IPS-20b (cell line): ENCODE measurements at regions not wholly inside any gene's neighbourhood (a gene's known extent, or its start where the extent isn't known, plus 50 kb on each side); places are given as distances from the start of the nearest gene placed in this dataset.
"Not testable (repeated sequence)": the region's sequence is repeated elsewhere in the genome, so short reads cannot be mapped to it uniquely, and the experiment has no call there.

Experiments
- H3K27ac ChIP-seq: one replicate; pipeline ENCODE4 v1.5.1; 2013; ENCODE audit warnings: low read length
- H3K27me3 ChIP-seq: 2 replicates; pipeline ENCODE4 v1.6.1; 2013; ENCODE audit warnings: mild to moderate bottlenecking, low read length, inconsistent platforms; ENCODE audit not compliant: insufficient read depth
- H3K36me3 ChIP-seq: 2 replicates; pipeline ENCODE4 v1.6.1; 2013; ENCODE audit warnings: low read depth, mild to moderate bottlenecking, inconsistent platforms, low read length, moderate library complexity; ENCODE audit not compliant: insufficient read depth
- H3K4me1 ChIP-seq: 2 replicates; pipeline ENCODE4 v1.6.1; 2013; ENCODE audit warnings: mild to moderate bottlenecking, control low read depth, inconsistent platforms, low read length, moderate library complexity; ENCODE audit not compliant: insufficient read depth
- H3K4me3 ChIP-seq: 2 replicates; pipeline ENCODE4 v1.5.1; 2013; ENCODE audit warnings: mild to moderate bottlenecking, low read length, inconsistent platforms
- H3K9ac ChIP-seq: 2 replicates; pipeline ENCODE4 v1.6.1; 2013; ENCODE audit warnings: low read depth, mild to moderate bottlenecking, inconsistent platforms, low read length, moderate library complexity
- H3K9me3 ChIP-seq: 2 replicates; pipeline ENCODE4 v1.6.1; 2013; ENCODE audit warnings: mild to moderate bottlenecking, low read depth, low read length, inconsistent platforms; ENCODE audit not compliant: insufficient read depth

GRCh38 chr12:67482751-67483661 lies 165.5 kb upstream of the DYRK2 start:
- no peak overlapping the region for H3K4me3 ChIP-seq
- no peaks in the 10 kb centered on the region for H3K27me3 ChIP-seq
- H3K4me1 ChIP-seq = no peaks in the 10 kb centered on the region

GRCh38 chr12:67483871-67484554 lies 164.5 kb upstream of the DYRK2 start:
- H3K27ac ChIP-seq = no peak overlapping the region
- H3K9ac ChIP-seq = no peak overlapping the region
- H3K27me3 ChIP-seq = no peaks in the 10 kb centered on the region
- peaks cover 17% of the 10 kb centered on the region for H3K9me3 ChIP-seq
- no peaks in the 10 kb centered on the region for H3K36me3 ChIP-seq
- no peak overlapping the region for H3K4me3 ChIP-seq
- H3K4me1 ChIP-seq = no peaks in the 10 kb centered on the region

More at GRCh38 chr12:67482751-67483661, 165.5 kb upstream of the DYRK2 start:
- Histone ChIP-seq H3K36me3 (no peaks in the 10 kb centered on the region), H3K9me3 (0 out of 2 replicates have a peak, but pooled peaks cover 7% of the 10 kb centered on the region), H3K9ac (no peak overlapping the region), H3K27ac (no peak overlapping the region)

- Histone ChIP-seq H3K36me3 (no peaks in the 10 kb centered on the region), H3K4me3 (no peak overlapping the region), H3K4me1 (no peaks in the 10 kb centered on the region), H3K9ac (no peak overlapping the region), H3K27ac (no peak overlapping the region), H3K9me3 (peaks cover 26% of the 10 kb centered on the region), H3K27me3 (no peaks in the 10 kb centered on the region)
Measured at GRCh38 chr12:67484791-67485480, 163.6 kb upstream of the DYRK2 start.

- no peaks in the 10 kb centered on the region for H3K36me3 ChIP-seq
- no peaks in the 10 kb centered on the region for H3K27me3 ChIP-seq
- no peak overlapping the region for H3K4me3 ChIP-seq
- peaks cover 29% of the 10 kb centered on the region for H3K9me3 ChIP-seq
- H3K27ac ChIP-seq = no peak overlapping the region
- no peaks in the 10 kb centered on the region for H3K4me1 ChIP-seq
- H3K9ac ChIP-seq = no peak overlapping the region
Measured at GRCh38 chr12:67486671-67487070, 161.9 kb upstream of the DYRK2 start.

- not testable (repeated sequence) for H3K27me3 ChIP-seq, H3K27ac ChIP-seq, H3K36me3 ChIP-seq, H3K4me1 ChIP-seq, H3K9ac ChIP-seq, H3K4me3 ChIP-seq
- H3K9me3 ChIP-seq = peaks cover 29% of the 10 kb centered on the region
Measured at GRCh38 chr12:67488349-67488748, 160.2 kb upstream of the DYRK2 start.

- no peak overlapping the region for H3K9ac ChIP-seq
- H3K9me3 ChIP-seq = peaks cover 29% of the 10 kb centered on the region
- no peaks in the 10 kb centered on the region for H3K4me1 ChIP-seq
- no peak overlapping the region for H3K4me3 ChIP-seq
- no peak overlapping the region for H3K27ac ChIP-seq
- no peaks in the 10 kb centered on the region for H3K27me3 ChIP-seq
- no peaks in the 10 kb centered on the region for H3K36me3 ChIP-seq
Measured at GRCh38 chr12:67489007-67489406, 159.5 kb upstream of the DYRK2 start.

- H3K4me1 ChIP-seq = no peaks in the 10 kb centered on the region
- no peaks in the 10 kb centered on the region for H3K36me3 ChIP-seq
- H3K4me3 ChIP-seq = no peak overlapping the region
- no peak overlapping the region for H3K27ac ChIP-seq
- H3K27me3 ChIP-seq = no peaks in the 10 kb centered on the region
- no peaks in the 10 kb centered on the region; the same call in 1 of the 2 replicates for H3K9me3 ChIP-seq
- no peak overlapping the region for H3K9ac ChIP-seq
Measured at GRCh38 chr12:67496581-67496980, 152.0 kb upstream of the DYRK2 start.

GRCh38 chr12:67498991-67499390 lies 149.6 kb upstream of the DYRK2 start:
- Histone ChIP-seq H3K27me3 (no peaks in the 10 kb centered on the region), H3K9me3 (no peaks in the 10 kb centered on the region), H3K4me3 (no peak overlapping the region), H3K27ac (no peak overlapping the region), H3K4me1 (no peaks in the 10 kb centered on the region), H3K36me3 (no peaks in the 10 kb centered on the region), H3K9ac (no peak overlapping the region)

GRCh38 chr12:67501362-67501761 lies 147.2 kb upstream of the DYRK2 start:
- no peak overlapping the region for H3K27ac ChIP-seq
- H3K9ac ChIP-seq = no peak overlapping the region
- no peaks in the 10 kb centered on the region for H3K36me3 ChIP-seq
- H3K4me1 ChIP-seq = no peaks in the 10 kb centered on the region
- no peaks in the 10 kb centered on the region for H3K9me3 ChIP-seq
- H3K27me3 ChIP-seq = no peaks in the 10 kb centered on the region
- H3K4me3 ChIP-seq = no peak overlapping the region

- Histone ChIP-seq H3K9ac (no peak overlapping the region), H3K27me3 (no peaks in the 10 kb centered on the region)
Measured at GRCh38 chr12:67504026-67504425, 144.5 kb upstream of the DYRK2 start.

GRCh38 chr12:67506739-67507138 lies 141.8 kb upstream of the DYRK2 start:
- Histone ChIP-seq H3K36me3 (no peaks in the 10 kb centered on the region), H3K4me1 (peaks cover 6% of the 10 kb centered on the region; the same call in 1 of the 2 replicates), H3K9me3 (no peaks in the 10 kb centered on the region), H3K27me3 (no peaks in the 10 kb centered on the region), H3K27ac (no peak overlapping the region), H3K9ac (no peak overlapping the region), H3K4me3 (peak overlapping the region; percentile 12; the same call in 1 of the 2 replicates)

More at GRCh38 chr12:67504026-67504425, 144.5 kb upstream of the DYRK2 start:
- no peaks in the 10 kb centered on the region for H3K9me3 ChIP-seq
- no peak overlapping the region for H3K27ac ChIP-seq
- H3K4me3 ChIP-seq = no peak overlapping the region
- no peaks in the 10 kb centered on the region for H3K36me3 ChIP-seq
- peaks cover 6% of the 10 kb centered on the region; the same call in 1 of the 2 replicates for H3K4me1 ChIP-seq
